CD4-positive, alpha-beta T cell treated with Interleukin-12 subunit alpha and Interleukin-12 subunit beta, for 1 hour (primary cell): ENCODE measurements at regions not wholly inside any gene's neighbourhood (a gene's known extent, or its start where the extent isn't known, plus 50 kb on each side); places are given as distances from the start of the nearest gene placed in this dataset.
"Not testable (repeated sequence)": the region's sequence is repeated elsewhere in the genome, so short reads cannot be mapped to it uniquely, and the experiment has no call there.

Experiments used
- DNase-seq: peaks from one replicate; pipeline ENCODE4 v3.0.0-alpha.2; 2020

DNA sequence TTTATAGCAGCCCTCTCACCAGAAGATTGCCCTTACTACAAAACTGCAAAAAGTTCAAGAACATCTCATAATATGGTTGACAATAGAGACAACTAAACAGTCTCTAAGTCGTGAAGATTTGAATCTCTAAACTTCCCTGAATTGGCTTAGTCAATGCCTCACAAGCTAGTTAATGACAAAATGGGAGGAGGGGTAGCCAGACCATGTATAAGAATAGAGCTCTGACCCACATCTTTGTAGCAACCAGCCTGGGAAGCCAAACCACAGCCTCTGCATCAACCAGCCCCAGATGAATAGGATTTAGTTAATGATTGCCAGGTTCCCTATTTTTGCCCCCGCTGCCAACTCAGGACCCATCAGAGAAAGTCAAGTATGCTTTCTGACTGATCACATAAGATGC is 1265.9 kb upstream of the PCDH10 start:
- not testable (repeated sequence) for DNase-seq

DNA sequence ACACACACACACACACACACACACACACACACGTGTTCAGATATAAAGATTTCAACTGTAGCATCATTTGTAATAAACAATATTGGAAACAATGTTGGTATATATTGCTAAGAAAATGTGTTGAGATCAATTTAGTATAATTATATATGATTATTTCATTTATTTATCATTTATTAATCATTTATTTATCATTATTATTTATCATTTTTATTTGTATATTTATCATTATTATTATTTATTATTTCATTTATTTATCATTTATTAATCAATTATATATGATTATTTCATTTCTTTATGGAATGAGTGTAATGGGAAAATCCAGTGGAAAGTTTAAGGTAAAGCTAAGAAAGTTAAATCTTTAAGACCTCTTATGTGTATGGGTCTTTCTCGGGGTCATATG is 1223.4 kb upstream of the PCDH10 start:
- DNase-seq: not testable (repeated sequence)

DNA sequence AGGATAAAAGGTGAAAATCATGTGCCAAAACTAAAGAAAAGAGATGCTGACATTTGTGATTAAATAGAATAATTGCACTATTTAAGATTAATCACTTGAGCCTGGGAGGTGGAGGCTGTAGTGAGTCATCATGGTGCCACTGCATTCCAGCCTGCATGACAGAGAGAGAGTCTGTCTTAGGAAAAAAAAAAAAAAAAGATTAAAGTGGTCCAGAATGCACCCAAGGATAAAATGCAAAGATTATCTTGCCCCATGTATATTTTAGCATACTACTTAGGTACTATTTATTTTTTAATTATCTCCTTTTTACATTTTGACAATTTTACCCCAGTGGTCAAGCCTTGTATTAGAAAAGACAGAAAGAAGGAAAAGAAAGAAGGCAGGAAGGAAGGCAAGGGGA is 1181.4 kb upstream of the PCDH10 start:
- not testable (repeated sequence) for DNase-seq

DNA sequence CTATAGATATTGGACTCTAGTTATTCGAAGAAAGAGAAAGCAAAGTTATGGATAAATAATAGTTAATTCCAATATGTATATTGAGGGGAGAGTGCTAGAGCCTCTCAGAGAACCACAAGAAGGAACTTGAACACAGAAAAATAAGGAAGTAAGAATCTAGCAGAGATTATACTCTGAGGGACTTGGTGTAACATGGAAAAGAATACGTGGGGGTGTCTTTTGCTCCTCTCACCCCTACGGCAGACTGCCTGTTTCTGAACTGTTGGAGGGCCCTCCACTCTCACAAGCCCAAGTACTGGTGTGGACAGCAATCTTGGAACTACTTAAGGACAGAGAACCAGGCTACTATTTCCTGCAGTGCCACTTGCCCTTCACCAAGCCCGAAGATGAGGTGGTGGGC is 1174.4 kb upstream of the PCDH10 start:
- DNase-seq: no peak

DNA sequence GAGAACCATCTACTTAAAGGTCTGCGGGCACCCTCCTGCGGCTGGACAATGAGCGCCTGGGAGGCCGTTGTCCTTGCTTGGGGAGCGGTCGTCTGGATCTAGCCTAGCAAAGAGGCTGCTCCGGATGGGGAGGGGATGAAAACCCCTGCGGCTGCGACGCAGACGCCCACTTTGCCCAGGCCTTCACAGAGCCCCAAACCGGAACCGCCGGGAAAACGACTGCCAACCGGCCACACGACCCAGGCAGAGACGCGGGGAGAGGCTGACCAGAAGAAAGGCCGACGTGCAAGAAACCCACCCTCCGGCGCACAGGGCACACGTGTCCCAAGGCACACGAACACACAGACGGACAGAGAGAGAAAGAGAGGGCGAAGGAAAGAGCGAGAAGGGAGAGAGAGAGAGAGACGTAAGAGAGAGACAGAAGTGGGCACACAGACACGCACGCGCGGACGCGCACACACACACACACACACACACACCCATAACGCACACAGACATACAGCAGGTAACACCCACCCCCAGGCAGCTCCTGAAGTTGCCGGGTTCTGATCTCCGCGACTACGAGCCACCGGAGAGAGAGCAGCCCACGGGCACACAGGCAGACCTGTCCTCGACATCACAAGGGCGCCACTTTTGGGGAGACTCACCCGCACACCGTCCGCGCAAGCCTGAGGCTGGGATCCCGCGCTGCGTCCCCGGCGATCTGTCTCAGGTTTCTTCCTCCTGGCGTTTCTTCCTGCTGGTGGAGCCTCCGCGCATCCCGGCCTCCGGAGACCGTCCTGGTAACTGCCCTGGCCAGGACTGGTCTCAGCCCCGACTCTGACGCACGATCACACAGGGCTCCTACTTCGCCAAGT is 1173.6 kb upstream of the PCDH10 start:
- peak; percentile 0 for DNase-seq

DNA sequence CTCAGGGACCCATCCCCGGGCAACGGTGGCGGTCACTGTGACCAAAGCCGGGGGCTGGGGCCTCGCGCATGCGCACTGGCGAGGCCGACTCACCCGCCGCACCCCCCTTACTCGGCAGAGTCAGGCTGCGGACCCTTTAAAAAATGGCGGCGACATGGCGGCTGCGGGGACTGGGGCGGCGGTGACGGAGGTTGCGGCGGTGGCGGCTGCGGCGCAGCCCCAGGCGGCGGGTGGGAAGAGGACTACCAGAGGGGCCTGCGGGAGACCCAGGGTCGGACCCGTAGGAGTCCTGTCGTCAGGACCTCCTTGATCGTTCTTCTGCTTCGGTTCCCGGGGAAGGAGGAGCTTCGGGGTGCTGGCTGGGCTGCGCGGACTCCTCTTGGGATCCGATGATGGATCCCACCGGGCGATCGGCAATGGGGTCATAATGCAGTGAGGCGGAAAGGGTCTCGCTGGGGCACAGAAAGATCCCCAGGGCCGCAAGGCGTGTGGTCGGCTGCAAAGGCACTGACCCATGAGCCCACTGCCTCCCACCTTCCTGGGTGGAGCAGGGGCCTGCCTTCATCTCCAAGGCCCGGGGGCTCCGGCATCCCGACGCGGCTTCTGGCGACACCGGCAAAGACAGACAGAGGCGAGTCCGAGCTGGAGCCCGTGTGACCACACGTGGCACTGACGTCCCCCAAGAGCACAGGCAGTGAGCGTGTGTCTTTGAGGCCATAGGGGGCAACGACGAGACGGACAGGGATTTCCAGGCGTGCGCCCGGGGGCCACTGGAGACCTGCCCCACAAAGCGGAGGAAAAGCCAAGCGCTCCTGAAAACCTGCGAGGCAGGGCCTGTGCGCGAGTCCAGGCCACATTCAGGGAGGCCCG is 1172.7 kb upstream of the PCDH10 start:
- peak; percentile 9 for DNase-seq

DNA sequence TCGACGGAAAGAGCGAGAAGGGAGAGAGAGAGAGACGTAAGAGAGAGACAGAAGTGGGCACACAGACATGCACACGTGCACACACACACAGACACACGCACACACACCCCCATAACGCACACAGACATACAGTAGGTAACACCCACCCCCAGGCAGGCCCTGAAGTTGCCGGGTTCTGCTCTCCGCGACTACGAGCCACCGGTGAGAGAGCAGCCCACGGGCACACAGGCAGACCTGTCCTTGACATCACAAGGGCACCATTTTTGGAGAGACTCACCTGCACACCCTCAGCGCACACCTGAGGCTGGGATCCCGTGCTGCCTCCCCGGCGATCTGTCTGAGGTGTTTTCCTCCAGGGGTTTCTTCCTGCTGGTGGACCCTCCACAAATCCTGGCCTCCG is 1171.0 kb upstream of the PCDH10 start:
- no peak for DNase-seq

DNA sequence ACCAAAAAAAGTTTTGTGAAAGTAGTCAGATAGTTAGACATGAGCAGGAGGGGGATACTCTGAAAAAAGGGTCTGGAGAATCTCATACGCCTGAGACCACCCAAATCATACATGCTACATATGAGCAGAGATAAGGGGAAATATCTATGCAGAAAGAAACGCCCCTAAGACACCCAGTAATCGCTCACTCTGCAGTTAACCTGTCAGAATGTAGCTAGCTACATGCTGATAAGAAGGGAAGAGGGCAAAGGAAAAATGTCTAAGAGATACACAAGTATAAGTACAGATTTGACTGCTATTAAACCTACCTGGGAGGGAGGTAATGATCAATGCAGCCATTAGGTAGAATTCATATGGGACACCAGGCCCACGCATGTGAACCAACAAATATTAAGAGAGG is 1159.5 kb upstream of the PCDH10 start:
- no peak for DNase-seq

DNA sequence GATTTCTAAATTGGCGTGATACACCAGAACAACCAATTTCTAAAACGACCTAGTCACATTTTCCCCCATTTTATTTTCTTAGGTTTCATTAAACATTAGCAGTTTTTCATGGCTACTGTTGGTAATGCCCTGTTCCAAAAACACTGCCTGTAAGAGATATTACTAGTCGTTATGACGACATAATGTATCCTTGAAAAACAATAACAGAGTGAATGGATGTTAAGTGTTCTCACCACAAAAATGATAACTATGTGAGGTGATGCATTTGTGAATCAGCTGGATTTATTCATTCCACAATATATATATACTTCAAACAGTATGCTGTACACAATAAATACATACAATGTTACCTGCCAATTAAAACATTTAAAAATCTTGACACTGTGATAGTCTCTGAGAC is 1147.6 kb upstream of the PCDH10 start:
- DNase-seq: no peak

DNA sequence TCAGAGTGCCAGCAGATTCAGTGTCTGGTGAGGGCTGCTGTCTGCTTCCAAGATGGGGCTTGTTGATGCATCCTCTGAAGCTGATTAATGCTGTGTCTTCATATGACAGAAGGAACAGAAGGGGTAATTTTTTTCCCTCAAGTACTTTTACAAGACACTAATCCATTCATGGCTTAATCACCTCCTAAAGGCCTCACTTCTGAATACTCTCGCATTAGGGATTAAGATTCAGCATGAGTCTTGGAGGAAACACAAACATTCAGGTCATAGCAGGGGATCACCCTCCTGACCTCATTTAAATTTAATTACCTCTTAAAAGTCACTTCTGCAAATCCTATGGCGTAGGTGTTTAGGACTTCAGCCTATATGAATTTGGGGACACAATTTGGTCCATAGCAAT is 1145.5 kb upstream of the PCDH10 start:
- no peak for DNase-seq

DNA sequence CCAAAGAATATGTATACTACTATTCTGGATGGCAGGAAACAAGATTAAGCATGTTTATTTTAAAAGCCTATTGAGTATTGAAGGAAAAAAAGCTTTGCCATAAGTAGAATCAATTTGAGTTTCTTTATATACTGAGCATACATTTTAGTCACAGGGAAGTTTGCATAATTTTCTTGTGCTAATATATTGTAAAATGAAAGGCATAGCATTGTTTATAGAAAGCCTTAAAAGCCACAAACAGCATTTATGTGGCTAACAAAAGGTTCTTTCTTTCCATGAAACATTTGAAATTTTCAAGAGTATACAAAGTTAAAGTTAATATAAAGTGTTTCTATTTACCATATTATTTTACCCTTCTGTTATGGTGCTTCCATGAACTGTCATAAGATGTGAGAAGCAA is 1133.8 kb upstream of the PCDH10 start:
- DNase-seq: no peak

DNA sequence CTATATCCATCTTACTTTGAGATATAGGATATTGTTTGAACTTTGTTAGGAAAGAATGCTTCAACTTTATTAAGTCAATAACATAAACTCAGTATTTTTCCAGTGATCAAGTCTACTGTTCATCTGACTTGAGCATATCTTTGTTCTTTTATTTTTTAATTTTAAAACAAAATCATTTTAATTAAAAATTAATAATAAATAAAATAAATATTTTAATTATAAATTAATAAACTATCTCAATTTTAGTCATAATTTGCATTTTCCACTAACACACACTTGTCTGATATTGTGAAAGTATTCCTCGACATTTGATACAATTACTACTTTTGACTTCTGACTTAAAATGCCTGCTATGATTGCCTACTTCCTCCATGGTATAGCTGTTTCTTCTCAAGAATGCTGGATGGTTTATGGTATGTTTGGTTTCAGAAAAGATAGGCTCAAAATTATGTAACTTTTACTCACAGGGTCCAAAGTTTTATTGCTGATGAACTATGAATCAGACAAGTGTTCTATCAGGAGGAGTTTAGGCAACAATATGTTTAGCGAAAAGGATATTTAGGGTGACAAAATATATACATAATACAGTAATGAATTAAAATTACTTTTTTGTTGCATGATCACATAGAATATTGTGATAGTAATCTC is 1132.3 kb upstream of the PCDH10 start:
- DNase-seq: no peak

DNA sequence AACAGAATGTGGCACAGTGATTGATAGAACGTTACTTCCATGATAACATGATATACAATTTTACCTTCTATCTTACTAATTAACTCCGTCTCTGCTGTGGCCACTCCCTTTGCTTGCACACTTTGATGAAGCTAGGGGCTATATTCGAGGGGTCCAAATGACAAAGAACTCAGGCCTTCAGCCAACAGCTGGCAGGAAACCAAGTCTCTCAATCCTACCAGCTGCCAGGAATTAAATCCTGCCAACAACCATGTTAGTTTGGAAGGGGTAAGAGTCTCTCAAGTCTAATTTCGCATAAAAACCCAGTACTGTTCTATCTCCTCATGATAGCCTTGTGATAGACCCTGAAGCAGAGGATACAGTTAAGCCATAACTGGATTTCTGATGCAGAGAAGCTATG is 1122.9 kb upstream of the PCDH10 start:
- DNase-seq: no peak

DNA sequence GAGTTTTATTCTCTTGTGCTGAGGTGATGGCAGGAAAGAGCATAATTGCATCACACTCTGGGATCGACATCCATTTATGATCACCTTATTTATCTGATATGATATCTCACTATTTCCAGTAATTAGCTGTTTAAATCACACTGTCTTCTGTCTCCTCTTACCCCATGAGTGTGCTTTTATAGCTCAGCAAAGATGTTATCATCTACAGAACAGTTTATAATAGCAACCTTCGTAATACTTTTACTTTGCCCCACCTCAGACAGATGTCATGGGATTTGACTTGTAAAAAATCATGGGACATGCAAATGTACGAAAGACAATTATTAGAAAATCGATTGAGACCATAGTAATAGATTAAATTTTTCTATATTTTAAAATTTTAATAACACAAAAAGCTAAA is 1122.3 kb upstream of the PCDH10 start:
- no peak for DNase-seq

DNA sequence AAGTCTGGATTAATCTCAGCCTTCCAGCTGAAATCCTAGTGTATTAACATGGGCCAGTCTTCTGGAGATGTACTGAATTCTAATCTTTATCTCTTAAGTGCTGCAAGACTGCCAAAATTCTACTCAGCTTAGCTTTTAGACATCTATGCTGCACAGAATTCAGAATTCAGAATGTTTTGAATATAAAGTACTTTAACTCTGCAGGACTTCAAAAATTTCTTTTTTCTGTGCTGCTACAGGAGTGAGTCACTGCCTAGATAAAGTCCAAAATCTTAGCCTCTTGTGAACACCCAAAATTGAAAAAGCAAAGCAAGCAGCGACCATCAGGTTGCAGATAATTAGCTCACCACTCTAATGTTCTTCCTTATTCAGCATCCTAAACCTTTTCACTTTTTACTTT is 1092.6 kb upstream of the PCDH10 start:
- no peak for DNase-seq

DNA sequence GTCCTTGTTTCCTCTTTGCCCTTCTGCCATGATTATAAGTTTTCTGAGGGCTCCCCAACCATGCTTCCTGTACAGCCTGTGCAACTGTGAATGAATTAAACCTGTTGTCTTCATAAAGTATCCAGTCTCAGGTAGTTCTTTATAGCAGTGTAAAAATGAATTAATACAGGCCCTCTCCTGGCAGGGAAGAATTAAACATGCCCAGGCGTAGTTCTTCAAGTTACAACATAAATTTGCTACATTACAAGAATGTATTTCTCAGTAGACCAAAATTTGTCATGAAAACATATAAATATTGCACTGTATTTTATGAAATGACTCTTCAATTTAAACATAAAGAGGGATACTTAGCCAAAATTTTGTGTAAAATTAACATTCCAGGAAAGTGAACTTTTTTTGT is 1089.9 kb upstream of the PCDH10 start:
- no peak for DNase-seq

DNA sequence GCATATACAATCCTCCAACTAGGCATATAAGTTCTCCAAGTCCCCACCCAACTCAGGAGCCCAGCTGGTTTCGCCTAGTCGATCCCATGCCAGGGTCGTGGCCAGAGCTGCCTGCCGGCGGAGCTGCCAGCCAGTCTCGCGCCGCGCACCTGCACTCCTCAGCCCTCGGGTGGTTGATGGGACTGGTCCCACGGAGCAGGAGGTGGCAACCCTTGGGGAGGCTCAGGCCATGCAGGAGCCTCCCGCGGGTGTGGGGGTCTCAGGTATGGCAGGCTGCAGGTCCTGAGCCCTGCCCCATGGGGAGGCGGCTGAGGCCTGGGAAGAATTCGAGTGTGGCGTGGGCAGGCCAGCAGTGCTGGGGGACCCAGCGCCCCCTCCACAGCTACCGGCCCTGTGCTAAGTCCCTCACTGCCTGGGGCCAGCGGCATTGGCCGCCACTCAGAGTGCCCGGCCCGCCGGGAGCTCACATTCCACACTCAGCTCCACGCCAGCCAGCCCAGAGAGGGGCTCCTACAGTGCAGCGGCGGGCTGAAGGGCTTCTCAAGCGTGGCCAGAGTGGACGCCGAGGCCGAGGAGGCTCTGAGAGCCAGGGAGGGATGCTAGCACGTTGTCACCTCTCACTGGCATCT is 1086.4 kb upstream of the PCDH10 start:
- DNase-seq: no peak

DNA sequence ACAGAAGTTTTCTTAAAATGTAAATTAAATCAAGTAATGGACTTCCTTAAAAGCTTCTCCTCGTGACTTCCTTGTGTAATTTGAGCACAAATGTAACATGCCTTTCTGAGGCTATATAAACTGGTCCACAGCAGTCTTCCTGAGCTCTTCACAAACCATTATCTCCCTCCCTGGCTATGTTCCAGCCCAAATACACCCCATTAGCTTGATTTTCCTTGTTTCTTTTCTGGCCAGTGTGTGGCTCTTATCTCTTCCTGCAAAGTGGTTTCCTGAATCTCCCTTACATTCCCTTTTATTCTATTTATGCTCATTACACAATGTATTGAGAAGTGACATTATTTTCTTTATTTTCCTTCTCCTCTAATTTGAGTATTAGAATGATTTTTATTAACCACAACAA is 1085.3 kb upstream of the PCDH10 start:
- DNase-seq: no peak

DNA sequence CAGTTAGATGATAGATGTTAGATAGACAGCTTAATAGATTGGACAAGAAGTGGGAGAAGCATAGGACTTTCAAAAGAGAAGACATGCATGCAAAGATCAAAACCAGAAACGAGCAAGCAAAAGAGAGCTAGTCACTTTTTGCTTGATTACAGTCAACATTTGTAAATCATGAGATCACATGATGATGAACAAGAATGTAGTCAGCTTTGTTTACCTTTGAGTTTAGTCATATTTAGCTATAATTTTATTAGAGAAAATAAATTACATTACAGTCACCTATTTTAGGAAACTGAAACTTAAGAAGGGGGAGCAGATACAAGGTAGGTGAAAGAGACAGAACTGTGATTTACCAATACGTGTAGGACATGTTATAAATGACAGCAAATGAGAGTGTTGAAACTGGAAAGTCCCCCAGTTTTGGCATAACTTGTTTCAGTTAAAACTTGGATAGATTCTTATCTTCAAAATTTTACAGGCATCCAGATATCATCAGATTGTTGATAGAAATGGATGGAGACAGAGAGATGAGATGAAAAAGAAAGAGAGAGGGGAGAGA is 1083.1 kb upstream of the PCDH10 start:
- no peak for DNase-seq

DNA sequence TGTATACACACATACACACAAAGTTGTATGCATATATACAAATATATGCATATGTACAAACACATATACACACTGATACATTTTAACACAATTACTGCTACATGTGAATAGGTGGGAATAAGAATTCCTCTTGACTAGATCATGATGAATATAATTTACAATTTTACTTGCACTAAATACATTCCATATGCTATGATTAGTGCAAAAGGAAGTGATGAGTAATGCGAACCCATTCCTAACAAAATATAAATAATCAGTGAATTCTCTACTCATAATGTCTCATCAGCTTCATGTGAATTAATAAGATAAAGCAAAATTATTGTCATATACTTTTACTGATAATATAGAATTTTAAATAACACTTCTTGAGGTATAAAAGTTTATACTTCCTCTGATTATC is 1077.3 kb upstream of the PCDH10 start:
- DNase-seq: no peak

DNA sequence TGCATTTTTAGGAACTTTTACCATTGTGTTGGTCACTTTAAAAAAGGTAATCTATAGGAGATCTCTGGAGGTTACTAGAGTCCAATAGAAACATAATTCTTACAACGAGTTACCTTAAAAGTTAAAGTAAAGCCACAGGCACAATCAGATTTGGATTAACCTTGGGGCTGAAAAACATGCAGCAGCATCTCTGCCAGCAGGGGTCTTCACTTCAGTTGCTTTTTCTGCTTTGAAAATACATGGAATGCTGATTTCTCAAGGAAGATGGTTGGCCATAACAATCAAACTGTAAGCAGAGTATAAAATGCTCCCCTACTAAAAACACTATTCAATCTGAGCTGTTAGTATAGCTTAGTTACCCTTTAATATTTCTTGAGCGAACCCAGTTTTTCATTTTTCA is 1072.3 kb upstream of the PCDH10 start:
- no peak for DNase-seq

DNA sequence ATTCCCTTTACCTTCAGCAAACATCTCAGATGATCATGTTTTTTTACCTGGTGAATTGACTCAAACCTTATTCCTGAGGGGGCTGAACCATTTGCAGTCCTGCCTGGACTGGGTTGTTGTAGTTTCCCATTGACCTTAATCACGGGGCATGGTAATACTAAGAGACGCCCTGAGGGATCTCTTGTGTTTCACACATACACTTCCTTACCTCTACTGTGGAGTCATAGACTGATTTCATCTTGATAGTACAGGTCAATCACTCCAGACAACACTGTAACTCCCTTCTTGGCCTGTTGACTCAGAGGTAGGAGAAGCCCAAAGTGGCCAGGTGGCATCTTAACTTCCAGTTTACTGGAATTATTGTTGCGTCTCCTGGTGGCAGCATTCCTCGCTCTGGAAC is 1064.0 kb upstream of the PCDH10 start:
- DNase-seq: no peak

DNA sequence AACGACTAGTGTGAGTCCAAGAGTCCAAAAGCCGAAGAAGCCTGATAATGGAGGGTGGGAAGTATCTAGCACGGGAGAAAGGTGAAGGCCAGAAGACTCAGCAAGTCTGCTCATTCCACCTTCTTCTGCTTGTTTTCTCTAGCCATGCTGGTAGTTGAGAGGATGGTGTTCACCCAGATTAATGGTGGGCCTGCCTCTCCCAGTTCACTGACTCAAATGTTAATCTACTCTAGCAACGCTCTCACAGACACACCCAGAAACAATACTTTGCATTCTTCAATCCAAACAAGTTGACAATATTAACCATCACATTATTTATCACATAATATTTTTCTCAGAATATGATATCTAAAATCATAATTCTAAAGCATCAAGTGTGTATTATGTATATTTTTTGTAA is 1055.1 kb upstream of the PCDH10 start:
- DNase-seq: no peak
